ENCODE measurements at regions not wholly inside any gene's neighbourhood (a gene's known extent, or its start where the extent isn't known, plus 50 kb on each side); places are given as distances from the start of the nearest gene placed in this dataset.
"Not testable (repeated sequence)": the region's sequence is repeated elsewhere in the genome, so short reads cannot be mapped to it uniquely, and the experiment has no call there.

DNA sequence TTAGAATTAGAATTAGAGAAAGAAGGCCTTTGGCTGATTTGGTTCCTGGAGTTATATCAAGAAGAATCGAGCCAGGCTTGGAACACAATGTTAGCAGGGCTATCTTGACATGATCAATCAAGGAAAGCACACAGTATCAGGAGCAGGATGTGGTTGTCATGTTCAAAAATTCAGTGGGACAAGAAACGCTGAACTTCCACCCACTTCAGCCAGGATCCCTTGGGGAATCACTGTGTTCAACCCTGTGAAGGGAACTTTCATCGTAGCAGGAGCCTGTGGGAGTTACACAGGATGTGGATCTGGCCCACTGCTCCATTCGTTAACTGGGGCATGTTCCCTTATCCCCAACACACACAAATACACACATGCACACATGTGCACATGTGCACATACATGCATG, 817.8 kb downstream of the SPATA31A1 start:
- H3K27me3 ChIP-seq (ENCODE audit: insufficient read depth, low read length); H3K27ac ChIP-seq (ENCODE audit: low read depth, low read length); H3K9ac ChIP-seq (ENCODE audit: low read length); CTCF ChIA-PET; BruUV-seq (replicated peaks); H3K4me1 ChIP-seq (ENCODE audit: control insufficient read depth in 1 of 2, insufficient read depth in 2 of 2, low read length in 2 of 2); H3K36me3 ChIP-seq (ENCODE audit: control insufficient read depth in 1 of 2, insufficient read depth in 2 of 2, low read length in 2 of 2); H3K79me2 ChIP-seq (ENCODE audit: insufficient read depth, low read length); H3K4me2 ChIP-seq (ENCODE audit: low read length); H2AFZ ChIP-seq (ENCODE audit: low read depth, low read length, poor library complexity, severe bottlenecking); H4K20me1 ChIP-seq (ENCODE audit: insufficient read depth); intact Hi-C loops (cut with micrococcal nuclease); H3K9me2 ChIP-seq (ENCODE audit: insufficient read depth); POLR2A ChIA-PET; DNase-seq (ENCODE audit: low read depth, low spot score); H3K4me3 ChIP-seq (replicated peaks in 1 of 2; ENCODE audit: low read depth in 1 of 2, low read length in 2 of 2); RAD21 ChIA-PET (ENCODE audit: low non-redundant PET in 1 of 2, low total read pairs in 2 of 2, uncharacterized antibody in 2 of 2, unreplicated experiment in 2 of 2); H3K9me3 ChIP-seq (ENCODE audit: control insufficient read depth in 1 of 2, insufficient read depth in 1 of 2, low read depth in 1 of 2, low read length in 2 of 2); ATAC-seq: not testable (repeated sequence)

DNA sequence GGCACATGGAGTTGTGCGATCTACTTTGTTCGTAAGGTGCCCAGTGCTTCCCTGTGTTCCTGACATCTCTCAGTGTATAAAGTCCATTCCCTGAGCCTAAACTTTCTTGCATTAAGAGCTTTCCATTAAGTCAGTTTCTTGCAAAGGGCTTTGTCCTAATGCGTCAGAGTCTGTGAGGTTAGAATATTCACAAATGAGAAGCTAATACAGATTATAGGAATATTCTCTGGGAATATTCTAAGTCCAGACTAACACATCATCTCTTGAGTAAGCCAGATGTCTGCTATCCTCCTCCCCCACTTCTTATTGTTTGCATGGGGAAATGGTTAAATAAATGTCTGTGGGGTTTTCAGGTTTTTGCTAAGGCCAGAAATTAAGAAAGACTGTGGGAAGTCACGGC, 818.6 kb downstream of the SPATA31A1 start:
- CTCF ChIA-PET; H3K9me3 ChIP-seq (ENCODE audit: control insufficient read depth in 1 of 2, insufficient read depth in 1 of 2, low read depth in 1 of 2, low read length in 2 of 2); H3K27ac ChIP-seq (ENCODE audit: low read depth, low read length); H2AFZ ChIP-seq (ENCODE audit: low read depth, low read length, poor library complexity, severe bottlenecking); H4K20me1 ChIP-seq (ENCODE audit: insufficient read depth); BruUV-seq (replicated peaks); H3K9me2 ChIP-seq (ENCODE audit: insufficient read depth); H3K79me2 ChIP-seq (ENCODE audit: insufficient read depth, low read length); H3K4me1 ChIP-seq (ENCODE audit: control insufficient read depth in 1 of 2, insufficient read depth in 2 of 2, low read length in 2 of 2); H3K36me3 ChIP-seq (ENCODE audit: control insufficient read depth in 1 of 2, insufficient read depth in 2 of 2, low read length in 2 of 2); H3K9ac ChIP-seq (ENCODE audit: low read length); RAD21 ChIA-PET (ENCODE audit: low non-redundant PET in 1 of 2, low total read pairs in 2 of 2, uncharacterized antibody in 2 of 2, unreplicated experiment in 2 of 2); ATAC-seq; intact Hi-C loops (cut with micrococcal nuclease); H3K27me3 ChIP-seq (ENCODE audit: insufficient read depth, low read length); POLR2A ChIA-PET; H3K4me2 ChIP-seq (ENCODE audit: low read length); DNase-seq (ENCODE audit: low read depth, low spot score); H3K4me3 ChIP-seq (replicated peaks in 1 of 2; ENCODE audit: low read depth in 1 of 2, low read length in 2 of 2): not testable (repeated sequence)

DNA sequence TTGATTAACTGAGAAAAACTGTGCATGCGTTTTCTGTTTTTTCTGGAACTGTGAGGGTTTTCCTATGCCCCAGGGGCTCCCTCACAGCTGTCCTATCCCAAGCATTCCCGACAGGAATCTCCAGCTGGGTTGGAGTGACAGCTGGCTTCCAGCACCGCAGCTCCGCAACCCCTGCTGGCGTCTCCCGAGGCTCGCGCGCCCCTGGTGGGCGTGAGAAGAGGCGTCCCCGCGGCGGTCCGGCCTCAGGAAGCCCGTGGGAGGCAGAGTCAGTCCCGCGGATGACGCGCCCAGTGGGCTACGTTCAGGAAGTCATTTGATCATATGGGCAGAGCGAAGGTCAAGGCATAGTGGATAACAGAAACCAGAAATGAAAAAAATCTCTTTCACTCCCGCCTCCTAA, 821.9 kb downstream of the SPATA31A1 start:
- POLR2A ChIA-PET; H3K4me2 ChIP-seq (ENCODE audit: low read length); H2AFZ ChIP-seq (ENCODE audit: low read depth, low read length, poor library complexity, severe bottlenecking); H3K36me3 ChIP-seq (ENCODE audit: control insufficient read depth in 1 of 2, insufficient read depth in 2 of 2, low read length in 2 of 2); DNase-seq (ENCODE audit: low read depth, low spot score); intact Hi-C loops (cut with micrococcal nuclease); ATAC-seq; H3K9me2 ChIP-seq (ENCODE audit: insufficient read depth); H3K9me3 ChIP-seq (ENCODE audit: control insufficient read depth in 1 of 2, insufficient read depth in 1 of 2, low read depth in 1 of 2, low read length in 2 of 2); CTCF ChIA-PET; H3K9ac ChIP-seq (ENCODE audit: low read length); H3K4me3 ChIP-seq (replicated peaks in 1 of 2; ENCODE audit: low read depth in 1 of 2, low read length in 2 of 2); BruUV-seq (replicated peaks); H3K4me1 ChIP-seq (ENCODE audit: control insufficient read depth in 1 of 2, insufficient read depth in 2 of 2, low read length in 2 of 2); H3K27ac ChIP-seq (ENCODE audit: low read depth, low read length); H3K27me3 ChIP-seq (ENCODE audit: insufficient read depth, low read length); RAD21 ChIA-PET (ENCODE audit: low non-redundant PET in 1 of 2, low total read pairs in 2 of 2, uncharacterized antibody in 2 of 2, unreplicated experiment in 2 of 2); H3K79me2 ChIP-seq (ENCODE audit: insufficient read depth, low read length); H4K20me1 ChIP-seq (ENCODE audit: insufficient read depth): not testable (repeated sequence)

- H3K9ac ChIP-seq (ENCODE audit: low read length); H3K4me2 ChIP-seq (ENCODE audit: low read length); H2AFZ ChIP-seq (ENCODE audit: low read depth, low read length, poor library complexity, severe bottlenecking); H4K20me1 ChIP-seq (ENCODE audit: insufficient read depth); H3K27ac ChIP-seq (ENCODE audit: low read depth, low read length); BruUV-seq (replicated peaks); ATAC-seq; H3K4me1 ChIP-seq (ENCODE audit: control insufficient read depth in 1 of 2, insufficient read depth in 2 of 2, low read length in 2 of 2); H3K79me2 ChIP-seq (ENCODE audit: insufficient read depth, low read length); H3K27me3 ChIP-seq (ENCODE audit: insufficient read depth, low read length); H3K9me3 ChIP-seq (ENCODE audit: control insufficient read depth in 1 of 2, insufficient read depth in 1 of 2, low read depth in 1 of 2, low read length in 2 of 2); intact Hi-C loops (cut with micrococcal nuclease); RAD21 ChIA-PET (ENCODE audit: low non-redundant PET in 1 of 2, low total read pairs in 2 of 2, uncharacterized antibody in 2 of 2, unreplicated experiment in 2 of 2); POLR2A ChIA-PET; CTCF ChIA-PET; H3K36me3 ChIP-seq (ENCODE audit: control insufficient read depth in 1 of 2, insufficient read depth in 2 of 2, low read length in 2 of 2); DNase-seq (ENCODE audit: low read depth, low spot score); H3K9me2 ChIP-seq (ENCODE audit: insufficient read depth); H3K4me3 ChIP-seq (replicated peaks in 1 of 2; ENCODE audit: low read depth in 1 of 2, low read length in 2 of 2): not testable (repeated sequence)
Observed at GRCh38 chr9:40191403-40191802, 835.9 kb downstream of the SPATA31A1 start.

DNA sequence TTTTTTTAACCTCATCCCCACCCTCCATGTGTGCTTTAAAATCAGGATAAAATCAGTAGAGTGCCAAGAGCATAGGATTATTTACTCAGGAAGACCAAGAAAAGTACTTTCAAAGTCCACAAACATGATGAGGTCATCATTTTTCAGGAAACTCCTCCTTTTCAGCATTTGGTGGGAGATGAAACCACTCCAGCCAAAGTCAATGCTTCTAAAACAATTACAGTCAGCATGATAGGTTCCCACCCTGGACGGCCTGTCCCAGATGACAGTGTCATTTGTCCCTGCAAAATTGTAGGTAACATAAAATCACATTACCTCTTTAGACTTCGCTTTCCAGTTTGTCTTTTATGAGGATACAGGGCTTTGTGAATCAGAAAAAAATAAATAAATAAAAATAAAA, 836.7 kb downstream of the SPATA31A1 start:
- RAD21 ChIA-PET (ENCODE audit: low non-redundant PET in 1 of 2, low total read pairs in 2 of 2, uncharacterized antibody in 2 of 2, unreplicated experiment in 2 of 2); H2AFZ ChIP-seq (ENCODE audit: low read depth, low read length, poor library complexity, severe bottlenecking); CTCF ChIA-PET; intact Hi-C loops (cut with micrococcal nuclease); ATAC-seq; H3K9me2 ChIP-seq (ENCODE audit: insufficient read depth); BruUV-seq (replicated peaks); H3K27me3 ChIP-seq (ENCODE audit: insufficient read depth, low read length); H4K20me1 ChIP-seq (ENCODE audit: insufficient read depth); H3K4me3 ChIP-seq (replicated peaks in 1 of 2; ENCODE audit: low read depth in 1 of 2, low read length in 2 of 2); H3K36me3 ChIP-seq (ENCODE audit: control insufficient read depth in 1 of 2, insufficient read depth in 2 of 2, low read length in 2 of 2); H3K27ac ChIP-seq (ENCODE audit: low read depth, low read length); POLR2A ChIA-PET; H3K9me3 ChIP-seq (ENCODE audit: control insufficient read depth in 1 of 2, insufficient read depth in 1 of 2, low read depth in 1 of 2, low read length in 2 of 2); H3K9ac ChIP-seq (ENCODE audit: low read length); DNase-seq (ENCODE audit: low read depth, low spot score); H3K4me1 ChIP-seq (ENCODE audit: control insufficient read depth in 1 of 2, insufficient read depth in 2 of 2, low read length in 2 of 2); H3K4me2 ChIP-seq (ENCODE audit: low read length); H3K79me2 ChIP-seq (ENCODE audit: insufficient read depth, low read length): not testable (repeated sequence)

Measured in HCT116 (cell line).